ENCODE measurements at regions not wholly inside any gene's neighbourhood (a gene's known extent, or its start where the extent isn't known, plus 50 kb on each side); places are given as distances from the start of the nearest gene placed in this dataset.

- ATAC-seq (ENCODE audit: insufficient read depth, low FRiP score): no peak
- H3K9ac ChIP-seq (ENCODE audit: insufficient read depth in 1 of 2, low read length in 2 of 2): no peak overlapping the region
- DNase-seq: no peak
- H3K36me3 ChIP-seq (ENCODE audit: control insufficient read depth in 4 of 4, insufficient read depth in 4 of 4, low read length in 4 of 4): no peaks in the 10 kb centered on the region
- no peaks in the 10 kb centered on the region for H3K27me3 ChIP-seq (ENCODE audit: control insufficient read depth in 3 of 3, insufficient read depth in 3 of 3, low read length in 2 of 3)
- H3K9me3 ChIP-seq (ENCODE audit: control insufficient read depth in 4 of 4, insufficient read depth in 3 of 4, low read length in 3 of 4): no peaks in the 10 kb centered on the region
- no peak for TF ChIP-seq CTCF (IDR thresholded peaks at IDR 0.05; ENCODE audit: control extremely low read depth, extremely low read depth)
- no peaks in the 10 kb centered on the region for H3K4me1 ChIP-seq (ENCODE audit: control insufficient read depth in 5 of 5, insufficient read depth in 5 of 5, low read length in 5 of 5)
- H3K4me3 ChIP-seq: no peak overlapping the region
- H3K27ac ChIP-seq (ENCODE audit: low read depth in 1 of 2, low read length in 1 of 2): no peak overlapping the region
Observed at GRCh38 chr2:220036431-220036830, 409.0 kb downstream of the SLC4A3 start.

GRCh38 chr2:220040346-220040745 is 412.9 kb downstream of the SLC4A3 start:
- ATAC-seq (ENCODE audit: insufficient read depth, low FRiP score): no peak
- no peak for DNase-seq
- Histone ChIP-seq H3K4me3 (no peak overlapping the region), H3K27me3 (ENCODE audit: control insufficient read depth in 3 of 3, insufficient read depth in 3 of 3, low read length in 2 of 3) (no peaks in the 10 kb centered on the region), H3K36me3 (ENCODE audit: control insufficient read depth in 4 of 4, insufficient read depth in 4 of 4, low read length in 4 of 4) (no peaks in the 10 kb centered on the region), H3K9ac (ENCODE audit: insufficient read depth in 1 of 2, low read length in 2 of 2) (no peak overlapping the region), H3K4me1 (ENCODE audit: control insufficient read depth in 5 of 5, insufficient read depth in 5 of 5, low read length in 5 of 5) (no peaks in the 10 kb centered on the region), H3K9me3 (ENCODE audit: control insufficient read depth in 4 of 4, insufficient read depth in 3 of 4, low read length in 3 of 4) (no peaks in the 10 kb centered on the region), H3K27ac (ENCODE audit: low read depth in 1 of 2, low read length in 1 of 2) (no peak overlapping the region)
- no peak for TF ChIP-seq CTCF (IDR thresholded peaks at IDR 0.05; ENCODE audit: control extremely low read depth, extremely low read depth)
- WGBS, 2 donors: 93 to 97% methylated on average over 5 of the region's 5 CpGs

GRCh38 chr2:220041447-220041846 is 414.0 kb downstream of the SLC4A3 start:
- no peaks in the 10 kb centered on the region for H3K36me3 ChIP-seq (ENCODE audit: control insufficient read depth in 4 of 4, insufficient read depth in 4 of 4, low read length in 4 of 4)
- no peaks in the 10 kb centered on the region for H3K9me3 ChIP-seq (ENCODE audit: control insufficient read depth in 4 of 4, insufficient read depth in 3 of 4, low read length in 3 of 4)
- no peaks in the 10 kb centered on the region for H3K4me1 ChIP-seq (ENCODE audit: control insufficient read depth in 5 of 5, insufficient read depth in 5 of 5, low read length in 5 of 5)
- WGBS, 2 donors: 71 to 80% methylated on average over 9 of the region's 9 CpGs
- no peak for TF ChIP-seq CTCF (IDR thresholded peaks at IDR 0.05; ENCODE audit: control extremely low read depth, extremely low read depth)
- no peak overlapping the region for H3K9ac ChIP-seq (ENCODE audit: insufficient read depth in 1 of 2, low read length in 2 of 2)
- no peak for DNase-seq
- no peak overlapping the region for H3K4me3 ChIP-seq
- H3K27ac ChIP-seq (ENCODE audit: low read depth in 1 of 2, low read length in 1 of 2): no peak overlapping the region
- H3K27me3 ChIP-seq (ENCODE audit: control insufficient read depth in 3 of 3, insufficient read depth in 3 of 3, low read length in 2 of 3): no peaks in the 10 kb centered on the region
- no peak for ATAC-seq (ENCODE audit: insufficient read depth, low FRiP score)

Measured in lung (tissue), 11 donors.